HG03354 (cell line): ENCODE measurements at regions not wholly inside any gene's neighbourhood (a gene's known extent, or its start where the extent isn't known, plus 50 kb on each side); places are given as distances from the start of the nearest gene placed in this dataset.
"Not testable (repeated sequence)": the region's sequence is repeated elsewhere in the genome, so short reads cannot be mapped to it uniquely, and the experiment has no call there.

Experiments
- ATAC-seq: cut with Tn5 transposase; IDR thresholded peaks from one replicate; pipeline ENCODE4 v1.9.1; 2021; ENCODE audit warnings: mild to moderate bottlenecking; ENCODE audit not compliant: unreplicated experiment, poor library complexity, severe bottlenecking

DNA sequence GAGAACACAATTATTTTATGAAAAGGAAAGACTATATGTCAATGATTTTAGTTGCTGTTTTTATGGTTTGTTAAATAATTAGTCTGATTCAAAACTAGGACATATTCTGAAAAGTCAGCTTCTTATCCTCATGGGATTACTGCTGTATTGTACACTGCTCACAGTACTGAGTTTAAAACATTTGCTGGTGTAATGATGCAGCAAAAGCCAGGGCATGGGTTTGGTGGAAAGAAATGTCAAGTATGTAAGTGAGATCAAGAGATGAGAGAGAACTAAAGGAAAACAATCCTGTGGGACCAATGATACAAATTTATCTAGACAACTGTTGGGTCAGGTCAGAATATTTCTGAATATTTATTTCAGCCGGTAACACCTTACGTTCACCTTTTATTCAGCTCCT lies 210.1 kb upstream of the ARHGEF26 start:
- ATAC-seq, result no peak

DNA sequence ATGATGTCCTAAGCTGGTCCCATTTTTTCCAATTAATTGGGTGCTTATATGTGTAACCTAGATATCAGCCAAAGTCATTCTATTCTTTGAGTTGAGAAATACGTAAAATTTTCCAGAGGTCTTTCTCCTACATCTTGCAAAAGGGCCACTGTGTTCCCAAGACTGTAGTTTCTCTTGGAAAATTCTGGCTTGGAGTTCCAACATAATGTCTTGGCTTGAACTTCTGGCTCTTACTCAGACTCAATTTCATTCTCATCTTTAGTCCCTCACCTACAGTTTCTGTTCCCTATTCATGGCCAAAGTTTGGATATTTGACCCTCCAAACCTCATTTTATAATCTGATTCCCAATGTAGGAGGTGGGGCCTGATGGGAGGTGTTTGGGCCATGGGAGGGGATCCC lies 201.4 kb upstream of the ARHGEF26 start:
- no peak for ATAC-seq

DNA sequence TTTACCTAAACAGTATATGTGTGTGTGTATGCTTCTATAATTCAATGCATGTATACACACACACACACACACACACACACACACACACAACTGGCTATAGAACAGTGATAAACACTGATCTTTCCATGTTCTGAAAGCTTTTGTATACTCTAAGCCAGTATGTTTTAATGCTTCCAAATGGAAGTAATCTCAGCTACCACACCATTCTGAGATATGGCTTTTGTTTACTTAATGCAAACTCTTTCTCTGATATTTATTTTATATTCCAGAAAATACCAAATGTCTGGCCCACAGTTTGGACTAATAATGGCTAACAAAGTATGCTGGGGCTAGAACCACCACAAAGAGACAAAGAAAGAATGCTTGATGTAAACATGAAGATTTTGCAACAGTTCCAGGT lies 199.4 kb upstream of the ARHGEF26 start:
- no peak for ATAC-seq

DNA sequence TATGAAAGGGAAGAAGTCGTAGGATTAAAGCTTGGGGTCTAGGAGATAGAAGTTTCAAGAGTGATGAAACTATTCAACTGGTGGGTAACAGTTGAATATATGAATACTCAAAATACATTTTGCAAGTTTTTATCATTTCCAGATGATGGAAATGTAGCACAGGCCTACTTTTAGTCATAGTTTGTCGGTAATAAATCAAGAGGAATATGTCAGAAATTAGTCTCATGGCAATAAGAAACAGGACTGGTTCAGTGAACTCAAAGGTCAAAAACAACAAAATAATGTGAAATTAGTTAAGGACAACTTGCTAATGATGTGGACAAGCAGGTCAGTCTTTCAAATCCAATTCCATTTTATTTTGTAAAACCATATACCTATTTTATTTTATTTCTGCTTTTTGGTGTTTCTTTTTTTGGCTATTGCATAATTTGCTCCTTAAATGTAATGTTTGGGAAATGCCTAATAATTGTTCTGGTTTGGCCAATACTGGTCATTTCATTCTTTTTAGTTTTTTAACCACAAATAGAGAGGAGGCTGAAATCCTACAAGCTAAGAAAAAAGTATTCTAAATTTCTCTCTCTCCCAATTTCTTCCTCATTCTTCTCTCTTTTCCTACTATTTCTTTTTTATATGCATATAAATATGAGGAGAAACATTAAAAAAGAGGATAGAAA lies 195.2 kb upstream of the ARHGEF26 start:
- ATAC-seq, result no peak

DNA sequence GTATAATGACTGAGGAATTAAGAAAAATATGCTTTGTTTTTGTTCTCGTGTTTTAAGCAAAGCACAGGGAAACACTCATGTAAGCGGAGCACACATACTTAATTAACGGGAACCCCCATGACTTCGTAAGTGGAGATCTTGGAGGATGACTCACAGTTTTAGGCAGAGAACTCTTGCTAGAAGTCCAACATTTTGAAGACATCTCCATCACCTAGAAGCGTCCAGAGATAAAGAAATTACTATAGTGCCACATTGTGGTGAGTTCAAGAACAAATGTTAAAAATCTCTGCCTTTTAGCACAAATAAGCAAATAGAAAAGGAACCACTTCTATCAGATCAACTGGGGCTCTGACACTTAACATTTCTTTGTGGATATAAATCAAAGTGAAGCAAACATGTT lies 194.1 kb upstream of the ARHGEF26 start:
- peak; percentile 80 for ATAC-seq

DNA sequence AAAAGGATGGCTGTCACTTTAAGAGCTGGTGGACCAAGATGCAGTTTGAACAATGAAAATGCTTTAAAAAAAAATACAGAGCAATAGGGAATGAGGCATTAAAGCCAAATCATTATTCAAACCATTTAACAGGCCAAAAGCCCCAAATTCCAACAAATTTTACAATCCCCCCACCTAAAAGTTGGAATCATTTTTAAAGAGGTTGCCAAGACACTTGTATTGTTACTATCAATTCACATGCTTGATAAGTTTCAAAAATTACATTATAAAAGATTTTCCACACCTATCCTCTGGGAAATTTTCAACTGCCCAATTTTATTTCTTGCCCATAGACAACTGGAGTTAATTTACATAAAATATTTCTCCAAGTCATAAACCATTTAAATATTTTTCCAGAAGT lies 192.3 kb upstream of the ARHGEF26 start:
- no peak for ATAC-seq

DNA sequence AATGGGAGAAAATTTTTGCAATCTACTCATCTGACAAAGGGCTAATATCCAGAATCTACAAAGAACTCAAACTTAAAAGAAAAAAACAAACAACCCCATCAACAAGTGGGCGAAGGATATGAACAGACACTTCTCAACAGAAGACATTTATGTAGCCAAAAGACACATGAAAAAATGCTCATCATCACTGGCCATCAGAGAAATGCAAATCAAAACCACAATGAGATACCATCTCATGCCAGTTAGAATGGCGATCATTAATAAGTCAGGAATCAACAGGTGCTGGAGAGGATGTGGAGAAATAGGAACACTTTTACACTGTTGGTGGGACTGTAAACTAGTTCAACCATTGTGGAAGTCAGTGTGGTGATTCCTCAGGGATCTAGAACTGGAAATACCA lies 187.7 kb upstream of the ARHGEF26 start:
- not testable (repeated sequence) for ATAC-seq

DNA sequence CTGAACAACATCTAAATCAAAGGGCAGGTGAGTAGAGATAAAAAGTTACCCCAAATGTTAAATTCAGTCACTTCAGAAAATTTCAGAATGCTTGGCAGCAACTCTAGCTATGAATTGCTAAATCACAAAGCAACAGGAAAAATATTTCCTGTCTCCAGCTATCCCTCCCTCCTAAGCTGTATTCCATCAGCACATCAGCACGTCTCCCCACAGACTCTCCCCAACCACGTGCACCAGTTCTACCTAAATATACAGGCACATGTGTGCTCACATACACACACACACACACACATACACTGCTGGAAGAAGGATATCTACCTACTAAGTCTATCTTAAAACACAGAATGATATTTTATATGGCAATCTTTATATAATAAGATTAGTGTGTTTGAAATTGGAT lies 177.1 kb upstream of the ARHGEF26 start:
- ATAC-seq, result no peak

DNA sequence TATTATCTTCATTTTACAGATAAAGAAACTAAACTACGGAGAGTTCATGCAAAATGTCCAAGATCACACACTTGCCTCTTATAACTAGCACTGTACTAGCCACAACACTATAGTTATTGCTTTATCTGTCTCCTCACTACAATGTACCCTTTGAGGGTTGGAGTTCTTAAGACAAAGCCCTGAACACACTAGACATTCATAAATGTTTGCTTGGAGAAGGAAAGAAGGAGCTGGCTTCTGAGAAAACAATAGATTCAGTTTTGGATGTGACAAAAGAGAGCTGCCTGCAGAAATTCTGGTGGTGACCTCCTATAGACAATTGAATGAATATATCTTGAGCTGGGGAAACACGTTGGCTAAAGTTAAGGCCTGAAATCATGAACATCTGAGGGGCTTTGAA lies 169.9 kb upstream of the ARHGEF26 start:
- no peak for ATAC-seq

DNA sequence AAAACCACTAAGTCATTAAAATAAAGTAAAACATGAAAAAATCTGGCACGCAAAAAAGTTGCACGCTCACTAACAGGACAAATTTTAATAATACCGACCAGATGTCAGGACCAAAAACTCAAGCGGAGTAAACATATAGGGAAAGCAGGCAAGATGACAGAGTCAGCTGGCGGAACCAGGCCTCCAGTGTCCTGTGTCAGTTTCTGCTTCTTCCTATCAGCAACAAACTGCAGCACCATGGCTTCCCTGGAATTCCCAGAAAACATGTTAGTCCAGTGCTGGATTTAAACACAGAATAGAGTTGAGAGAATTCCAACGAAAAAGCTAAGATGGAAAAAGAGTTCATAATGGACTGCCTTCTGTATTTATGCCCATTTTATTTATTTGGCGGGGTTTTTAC lies 169.1 kb upstream of the ARHGEF26 start:
- ATAC-seq, result no peak

DNA sequence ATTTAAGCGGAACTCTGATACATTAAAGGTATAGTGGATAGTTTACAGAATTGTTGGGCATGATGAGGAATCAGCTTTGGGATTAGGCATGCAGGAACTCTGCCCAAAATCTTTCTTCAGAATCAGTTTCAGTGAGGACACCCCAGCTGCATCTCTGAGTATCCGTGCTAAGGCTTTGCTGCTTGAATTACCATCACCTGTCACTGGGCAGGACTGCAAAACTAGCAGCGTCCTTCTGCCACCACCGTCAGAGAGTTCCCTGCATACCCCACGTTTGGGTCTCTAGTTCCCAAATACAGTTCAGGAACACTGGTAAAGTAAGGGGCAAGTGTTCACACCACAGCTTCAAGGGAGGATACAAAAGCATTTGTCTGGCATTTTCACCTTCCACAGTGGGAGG lies 164.6 kb upstream of the ARHGEF26 start:
- no peak for ATAC-seq

DNA sequence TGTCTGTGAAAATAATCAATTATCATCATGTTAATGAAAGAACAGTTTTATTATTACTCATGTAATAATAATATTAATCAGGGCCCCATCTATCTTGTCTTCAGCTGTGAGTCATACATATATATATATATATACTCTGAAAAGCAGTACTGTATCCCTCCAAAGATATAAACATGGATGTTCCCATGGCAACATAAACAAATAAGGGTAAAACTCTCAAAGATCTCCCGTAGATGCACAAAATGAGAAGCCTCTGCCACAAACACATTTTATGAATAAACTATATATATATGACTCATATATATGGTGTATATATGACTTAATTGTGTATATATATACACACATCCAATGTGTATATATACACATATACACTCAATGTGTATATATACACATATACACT lies 163.8 kb upstream of the ARHGEF26 start:
- ATAC-seq, result no peak

DNA sequence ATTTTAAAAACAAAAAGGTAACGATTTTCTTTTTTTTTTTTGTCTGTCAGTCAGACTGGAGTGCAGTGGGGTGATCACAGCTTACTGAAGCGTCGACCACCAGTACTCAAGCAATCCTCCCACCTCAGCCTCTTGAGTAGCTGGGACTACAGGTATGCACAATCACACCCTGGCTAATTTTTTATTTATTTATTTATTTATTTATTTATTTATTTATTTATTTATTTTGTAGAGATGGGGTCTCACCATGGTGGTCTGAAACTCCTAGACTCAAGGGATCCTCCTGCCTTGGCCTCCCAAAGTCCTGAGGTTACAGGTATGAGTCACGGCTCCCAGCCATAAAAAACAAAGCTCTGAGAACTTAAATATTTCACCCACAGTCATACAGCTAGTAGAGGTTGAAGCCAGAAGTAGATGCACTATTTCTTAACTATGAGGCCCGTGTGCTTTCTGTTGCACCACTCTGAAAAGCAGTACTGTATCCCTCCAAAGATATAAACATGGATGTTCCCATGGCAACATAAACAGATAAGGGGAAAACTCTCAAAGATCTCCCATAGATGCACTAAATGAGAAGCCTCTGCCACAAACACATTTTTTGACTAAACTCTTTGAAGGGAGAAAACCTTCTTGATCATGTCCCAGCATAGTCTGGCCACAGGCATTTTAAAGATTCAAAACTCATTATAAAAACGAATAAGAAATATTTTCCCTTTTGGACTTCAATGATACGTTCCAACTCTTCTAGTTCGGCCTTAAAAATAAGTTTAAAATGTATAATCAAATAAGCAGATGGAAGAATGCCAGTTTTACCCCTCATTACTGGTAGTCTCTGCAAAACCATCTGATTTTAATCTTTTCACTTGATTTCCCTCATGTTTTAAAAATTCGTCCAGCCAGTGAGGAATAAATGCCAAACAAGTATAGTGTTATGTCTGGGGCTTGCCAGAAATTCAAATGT lies 162.3 kb upstream of the ARHGEF26 start:
- ATAC-seq, result no peak

DNA sequence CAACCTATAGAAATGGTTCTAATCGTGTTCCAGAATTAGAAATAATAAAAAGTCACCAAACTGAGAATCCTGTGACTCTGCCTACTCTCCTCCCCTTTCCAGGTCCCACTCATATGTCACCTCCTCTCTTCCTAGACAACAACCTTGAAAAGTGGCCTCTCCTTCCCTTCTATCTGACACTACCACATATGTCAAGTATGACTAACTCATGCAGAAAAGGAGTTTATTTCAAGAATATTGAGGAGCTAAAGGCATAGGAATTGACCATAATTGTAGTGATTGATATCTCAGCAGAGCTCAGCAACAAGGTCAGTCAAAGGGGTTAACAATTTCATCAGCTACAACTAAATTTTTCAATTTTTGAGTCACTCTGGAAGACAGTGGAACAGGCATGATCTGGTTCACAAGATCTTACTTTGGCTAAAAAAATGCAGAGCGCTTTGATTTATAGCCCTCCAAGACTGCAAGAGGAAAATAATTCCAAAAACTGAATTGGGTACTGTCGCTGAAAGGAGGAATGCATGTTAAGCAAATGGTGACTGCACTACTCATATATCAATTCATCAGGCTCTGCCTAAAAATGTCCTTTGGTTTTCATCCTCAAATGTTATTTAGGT lies 160.6 kb upstream of the ARHGEF26 start:
- no peak for ATAC-seq

DNA sequence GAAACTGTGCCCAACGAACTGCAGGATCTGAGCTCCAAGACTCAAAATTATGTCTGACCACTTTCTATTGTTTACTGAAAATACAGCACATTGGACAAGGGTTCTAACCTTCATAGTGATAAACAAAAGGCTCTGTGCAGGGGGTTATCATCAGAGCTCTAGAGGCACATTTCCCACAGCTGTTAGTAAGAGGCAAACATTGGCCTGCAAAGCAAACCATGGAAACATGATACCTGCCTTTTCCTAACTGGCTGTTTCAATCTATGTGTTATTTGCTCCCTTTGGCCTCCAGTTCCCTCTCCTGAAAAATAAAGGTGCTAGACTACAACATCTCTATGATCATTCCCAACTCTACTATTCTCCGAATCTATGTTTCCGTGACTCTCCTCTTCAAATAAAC lies 159.7 kb upstream of the ARHGEF26 start:
- ATAC-seq, result no peak

DNA sequence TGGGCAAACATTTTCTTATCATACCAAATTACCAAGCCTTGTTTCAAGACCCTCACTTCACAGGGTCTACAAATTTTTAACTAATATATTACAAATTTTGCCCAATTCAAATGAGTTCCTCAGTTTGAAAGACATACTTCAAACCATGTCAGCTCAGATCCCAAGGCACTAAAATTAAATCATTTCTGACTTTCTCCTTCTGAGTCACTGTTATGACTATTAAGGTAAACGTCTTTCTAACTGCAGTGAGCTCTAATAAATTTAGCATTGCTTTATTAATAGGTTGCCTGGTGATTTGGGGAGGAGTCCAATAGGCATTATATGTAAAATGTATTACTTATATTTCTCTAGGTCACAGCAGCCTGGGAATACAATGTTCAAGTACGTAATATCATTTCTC lies 158.2 kb upstream of the ARHGEF26 start:
- ATAC-seq, result no peak

DNA sequence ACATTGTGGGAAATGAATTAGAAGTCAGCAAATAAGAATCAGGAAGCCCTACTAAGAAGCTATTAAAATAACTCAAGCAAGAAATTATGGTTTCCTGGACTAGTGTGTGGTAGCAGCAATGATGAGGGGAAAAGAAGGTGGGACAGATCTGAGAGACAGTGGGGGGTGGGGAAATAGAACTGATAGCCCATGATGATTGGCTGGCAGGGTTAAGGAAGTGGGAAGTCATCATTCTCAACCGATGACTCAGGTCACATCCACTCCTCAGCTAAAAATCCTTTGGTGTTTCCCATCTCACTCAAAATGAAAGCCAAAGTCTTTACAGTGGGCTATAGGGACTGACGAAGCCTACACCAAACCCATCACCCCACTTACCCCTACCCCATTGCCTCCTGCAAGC lies 153.9 kb upstream of the ARHGEF26 start:
- ATAC-seq, result no peak

DNA sequence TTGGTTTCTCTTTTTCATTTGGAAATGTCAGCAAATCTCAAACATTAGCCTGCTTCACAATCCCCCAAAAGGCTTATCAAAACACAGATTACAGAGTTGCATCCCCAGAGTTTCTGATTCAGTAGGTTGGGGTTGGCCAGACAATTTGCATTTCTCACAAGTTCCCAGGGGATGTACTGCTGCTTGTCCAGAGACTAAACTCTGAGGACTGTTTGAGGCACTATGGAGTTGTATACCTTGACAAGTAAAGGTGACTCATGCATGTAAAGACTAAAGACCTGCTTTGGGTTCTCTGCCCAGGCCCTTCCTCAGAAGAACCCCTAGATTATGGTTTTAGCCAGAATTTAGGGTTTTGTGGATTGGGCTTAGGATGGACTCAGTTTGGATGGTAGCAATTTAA lies 151.1 kb upstream of the ARHGEF26 start:
- ATAC-seq, result peak; percentile 37

DNA sequence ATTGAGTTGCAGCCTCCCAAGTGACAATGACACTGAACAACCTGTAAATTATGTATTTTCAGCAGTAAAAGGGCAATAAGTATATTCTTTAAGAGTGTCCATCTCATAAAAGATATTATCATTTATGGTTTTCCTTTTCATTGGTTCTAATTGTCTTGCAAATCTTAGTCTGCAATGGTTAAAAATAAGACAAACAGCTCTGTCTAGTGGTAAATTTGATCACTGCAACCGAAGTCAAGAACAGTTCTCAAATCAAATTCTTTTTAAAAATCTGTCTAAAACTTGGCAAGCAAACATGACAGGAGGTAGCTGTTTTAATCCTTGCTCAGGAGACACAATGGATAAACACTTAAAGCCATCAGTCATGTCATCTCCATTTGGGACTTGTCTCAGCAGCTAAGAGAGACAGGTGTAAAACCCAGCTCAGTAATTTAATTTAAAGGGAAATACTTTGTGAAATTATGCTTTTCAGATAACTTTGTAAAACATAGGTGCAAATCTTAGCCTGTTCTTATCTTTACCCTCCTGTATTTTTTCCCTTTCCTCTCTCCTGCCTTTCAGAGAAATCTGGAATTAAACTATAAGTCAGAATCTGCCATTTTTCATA lies 150.3 kb upstream of the ARHGEF26 start:
- no peak for ATAC-seq

DNA sequence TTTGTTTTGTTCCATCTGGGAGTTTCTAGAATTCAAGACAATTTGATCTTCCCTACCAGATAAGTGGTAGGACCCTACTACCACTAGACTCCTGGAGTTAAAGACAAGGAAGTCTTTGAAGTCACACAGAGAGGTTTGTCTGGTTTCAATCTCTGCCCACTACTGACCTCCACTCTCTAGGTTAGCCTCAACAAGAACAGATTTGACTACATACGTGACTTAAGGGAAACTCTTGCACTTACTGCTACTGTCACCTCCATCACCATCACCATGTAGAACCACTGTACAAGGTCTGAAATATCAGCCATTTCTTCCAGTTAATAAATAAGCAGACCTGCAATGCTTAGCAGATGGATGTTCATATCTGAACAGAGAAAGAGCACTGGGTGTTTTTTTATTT lies 148.3 kb upstream of the ARHGEF26 start:
- ATAC-seq, result peak; percentile 67
